ENCODE measurements at regions not wholly inside any gene's neighbourhood (a gene's known extent, or its start where the extent isn't known, plus 50 kb on each side); places are given as distances from the start of the nearest gene placed in this dataset.

- H3K4me3 ChIP-seq (ENCODE audit: extremely low read depth, insufficient read depth, low read length, poor library complexity, severe bottlenecking), result no peak overlapping the region
- H3K9me3 ChIP-seq (ENCODE audit: control insufficient read depth, low read length), result no peaks in the 10 kb centered on the region
- no peaks in the 10 kb centered on the region for H3K36me3 ChIP-seq (ENCODE audit: control insufficient read depth, insufficient read depth, low read length)
- H3K4me1 ChIP-seq (ENCODE audit: control insufficient read depth, insufficient read depth, low read length, poor library complexity, severe bottlenecking), result no peaks in the 10 kb centered on the region
- H3K27ac ChIP-seq (ENCODE audit: low read depth, low read length, severe bottlenecking), result no peak overlapping the region
These were observed 140.9 kb upstream of the GRM7 start for GRCh38 chr3:6719999-6720398.

- WGBS, 2 experiments (ENCODE audit: insufficient coverage in 2 of 2), result 78 to 89% methylated on average over 1 to 3 of the region's 4 CpGs
- no peaks in the 10 kb centered on the region for H3K4me1 ChIP-seq (ENCODE audit: control insufficient read depth, insufficient read depth, low read length, poor library complexity, severe bottlenecking)
- H3K4me3 ChIP-seq (ENCODE audit: extremely low read depth, insufficient read depth, low read length, poor library complexity, severe bottlenecking), result no peak overlapping the region
- H3K36me3 ChIP-seq (ENCODE audit: control insufficient read depth, insufficient read depth, low read length), result no peaks in the 10 kb centered on the region
- H3K9me3 ChIP-seq (ENCODE audit: control insufficient read depth, low read length), result no peaks in the 10 kb centered on the region
- no peak overlapping the region for H3K27ac ChIP-seq (ENCODE audit: low read depth, low read length, severe bottlenecking)
These were observed 139.4 kb upstream of the GRM7 start for GRCh38 chr3:6721491-6721890.

GRCh38 chr3:6723205-6723604, 137.7 kb upstream of the GRM7 start:
- Histone ChIP-seq H3K4me3 (ENCODE audit: extremely low read depth, insufficient read depth, low read length, poor library complexity, severe bottlenecking) (no peak overlapping the region), H3K4me1 (ENCODE audit: control insufficient read depth, insufficient read depth, low read length, poor library complexity, severe bottlenecking) (no peaks in the 10 kb centered on the region), H3K27ac (ENCODE audit: low read depth, low read length, severe bottlenecking) (no peak overlapping the region), H3K9me3 (ENCODE audit: control insufficient read depth, low read length) (no peaks in the 10 kb centered on the region), H3K36me3 (ENCODE audit: control insufficient read depth, insufficient read depth, low read length) (no peaks in the 10 kb centered on the region)

GRCh38 chr3:6726811-6727210, 134.1 kb upstream of the GRM7 start:
- H3K27ac ChIP-seq (ENCODE audit: low read depth, low read length, severe bottlenecking), result no peak overlapping the region
- H3K36me3 ChIP-seq (ENCODE audit: control insufficient read depth, insufficient read depth, low read length), result no peaks in the 10 kb centered on the region
- no peaks in the 10 kb centered on the region for H3K4me1 ChIP-seq (ENCODE audit: control insufficient read depth, insufficient read depth, low read length, poor library complexity, severe bottlenecking)

GRCh38 chr3:6732807-6733206, 128.1 kb upstream of the GRM7 start:
- H3K4me3 ChIP-seq (ENCODE audit: extremely low read depth, insufficient read depth, low read length, poor library complexity, severe bottlenecking), result no peak overlapping the region
- 61 to 74% methylated on average over 2 of the region's 2 CpGs for WGBS, 2 experiments (ENCODE audit: insufficient coverage in 2 of 2)
- H3K4me1 ChIP-seq (ENCODE audit: control insufficient read depth, insufficient read depth, low read length, poor library complexity, severe bottlenecking), result no peaks in the 10 kb centered on the region
- no peak overlapping the region for H3K27ac ChIP-seq (ENCODE audit: low read depth, low read length, severe bottlenecking)
- H3K36me3 ChIP-seq (ENCODE audit: control insufficient read depth, insufficient read depth, low read length), result no peaks in the 10 kb centered on the region
- H3K9me3 ChIP-seq (ENCODE audit: control insufficient read depth, low read length), result no peaks in the 10 kb centered on the region

More at GRCh38 chr3:6726811-6727210, 134.1 kb upstream of the GRM7 start:
- Histone ChIP-seq H3K9me3 (ENCODE audit: control insufficient read depth, low read length) (no peaks in the 10 kb centered on the region), H3K4me3 (ENCODE audit: extremely low read depth, insufficient read depth, low read length, poor library complexity, severe bottlenecking) (no peak overlapping the region)

GRCh38 chr3:6733699-6734394, 127.1 kb upstream of the GRM7 start:
- Histone ChIP-seq H3K4me1 (ENCODE audit: control insufficient read depth, insufficient read depth, low read length, poor library complexity, severe bottlenecking) (no peaks in the 10 kb centered on the region), H3K9me3 (ENCODE audit: control insufficient read depth, low read length) (no peaks in the 10 kb centered on the region), H3K27ac (ENCODE audit: low read depth, low read length, severe bottlenecking) (no peak overlapping the region), H3K4me3 (ENCODE audit: extremely low read depth, insufficient read depth, low read length, poor library complexity, severe bottlenecking) (no peak overlapping the region), H3K36me3 (ENCODE audit: control insufficient read depth, insufficient read depth, low read length) (no peaks in the 10 kb centered on the region)
- 82 to 100% methylated on average over 1 to 3 of the region's 5 CpGs for WGBS, 2 experiments (ENCODE audit: insufficient coverage in 2 of 2)

GRCh38 chr3:6734395-6734746, 126.5 kb upstream of the GRM7 start:
- Histone ChIP-seq H3K36me3 (ENCODE audit: control insufficient read depth, insufficient read depth, low read length) (no peaks in the 10 kb centered on the region), H3K4me3 (ENCODE audit: extremely low read depth, insufficient read depth, low read length, poor library complexity, severe bottlenecking) (no peak overlapping the region), H3K9me3 (ENCODE audit: control insufficient read depth, low read length) (no peaks in the 10 kb centered on the region), H3K4me1 (ENCODE audit: control insufficient read depth, insufficient read depth, low read length, poor library complexity, severe bottlenecking) (no peaks in the 10 kb centered on the region), H3K27ac (ENCODE audit: low read depth, low read length, severe bottlenecking) (no peak overlapping the region)
- WGBS, 2 experiments (ENCODE audit: insufficient coverage in 2 of 2), result 96 to 97% methylated on average over 3 to 4 of the region's 5 CpGs

GRCh38 chr3:6736836-6737629, 123.9 kb upstream of the GRM7 start:
- Histone ChIP-seq H3K4me3 (ENCODE audit: extremely low read depth, insufficient read depth, low read length, poor library complexity, severe bottlenecking) (no peak overlapping the region), H3K9me3 (ENCODE audit: control insufficient read depth, low read length) (no peaks in the 10 kb centered on the region), H3K27ac (ENCODE audit: low read depth, low read length, severe bottlenecking) (no peak overlapping the region), H3K4me1 (ENCODE audit: control insufficient read depth, insufficient read depth, low read length, poor library complexity, severe bottlenecking) (no peaks in the 10 kb centered on the region), H3K36me3 (ENCODE audit: control insufficient read depth, insufficient read depth, low read length) (no peaks in the 10 kb centered on the region)
- 85 to 87% methylated on average over 3 to 4 of the region's 5 CpGs for WGBS, 2 experiments (ENCODE audit: insufficient coverage in 2 of 2)

GRCh38 chr3:6737630-6738029, 123.3 kb upstream of the GRM7 start:
- Histone ChIP-seq H3K4me1 (ENCODE audit: control insufficient read depth, insufficient read depth, low read length, poor library complexity, severe bottlenecking) (no peaks in the 10 kb centered on the region), H3K27ac (ENCODE audit: low read depth, low read length, severe bottlenecking) (no peak overlapping the region), H3K9me3 (ENCODE audit: control insufficient read depth, low read length) (no peaks in the 10 kb centered on the region), H3K4me3 (ENCODE audit: extremely low read depth, insufficient read depth, low read length, poor library complexity, severe bottlenecking) (no peak overlapping the region), H3K36me3 (ENCODE audit: control insufficient read depth, insufficient read depth, low read length) (no peaks in the 10 kb centered on the region)
- WGBS, 2 experiments (ENCODE audit: insufficient coverage in 2 of 2), result 88 to 96% methylated on average over 1 to 2 of the region's 2 CpGs

- 41 to 90% methylated on average over 1 to 2 of the region's 3 CpGs for WGBS, 2 experiments (ENCODE audit: insufficient coverage in 2 of 2)
These were observed 121.6 kb upstream of the GRM7 start for GRCh38 chr3:6739288-6739687.

GRCh38 chr3:6743067-6743720, 117.7 kb upstream of the GRM7 start:
- no peaks in the 10 kb centered on the region for H3K9me3 ChIP-seq (ENCODE audit: control insufficient read depth, low read length)
- no peak overlapping the region for H3K4me3 ChIP-seq (ENCODE audit: extremely low read depth, insufficient read depth, low read length, poor library complexity, severe bottlenecking)
- 85 to 89% methylated on average over 3 to 6 of the region's 7 CpGs for WGBS, 2 experiments (ENCODE audit: insufficient coverage in 2 of 2)
- H3K36me3 ChIP-seq (ENCODE audit: control insufficient read depth, insufficient read depth, low read length), result no peaks in the 10 kb centered on the region
- H3K27ac ChIP-seq (ENCODE audit: low read depth, low read length, severe bottlenecking), result no peak overlapping the region
- no peaks in the 10 kb centered on the region for H3K4me1 ChIP-seq (ENCODE audit: control insufficient read depth, insufficient read depth, low read length, poor library complexity, severe bottlenecking)

More at GRCh38 chr3:6739288-6739687, 121.6 kb upstream of the GRM7 start:
- no peaks in the 10 kb centered on the region for H3K36me3 ChIP-seq (ENCODE audit: control insufficient read depth, insufficient read depth, low read length)
- H3K4me1 ChIP-seq (ENCODE audit: control insufficient read depth, insufficient read depth, low read length, poor library complexity, severe bottlenecking), result no peaks in the 10 kb centered on the region
- H3K4me3 ChIP-seq (ENCODE audit: extremely low read depth, insufficient read depth, low read length, poor library complexity, severe bottlenecking), result no peak overlapping the region
- no peaks in the 10 kb centered on the region for H3K9me3 ChIP-seq (ENCODE audit: control insufficient read depth, low read length)
- no peak overlapping the region for H3K27ac ChIP-seq (ENCODE audit: low read depth, low read length, severe bottlenecking)

Data from mesodermal cell (in vitro differentiated cells).